Mucosa of descending colon (tissue), 3 donors: ENCODE measurements at regions not wholly inside any gene's neighbourhood (a gene's known extent, or its start where the extent isn't known, plus 50 kb on each side); places are given as distances from the start of the nearest gene placed in this dataset.

Source experiments
- ATAC-seq: fragments of 200-7000 bp; cut with Tn5 transposase; one replicate; pipeline ENCODE4 v1.9.1; 2020; ENCODE audit warnings: mild to moderate bottlenecking, moderate library complexity
- DNase-seq, 3 donors: peaks; one replicate each; pipeline ENCODE4 v3.0.0-alpha.2; 2020
- H3K36me3 ChIP-seq: fragments of 200-600 bp; one replicate; pipeline ENCODE4 v1.8.0; 2021; ENCODE audit warnings: low read depth, mild to moderate bottlenecking
- H3K4me1 ChIP-seq: fragments of 200-600 bp; one replicate; pipeline ENCODE4 v1.8.0; 2021; ENCODE audit warnings: low read depth, mild to moderate bottlenecking
- H3K4me3 ChIP-seq: fragments of 200-600 bp; one replicate; pipeline ENCODE4 v1.8.0; 2021; ENCODE audit warnings: mild to moderate bottlenecking
- H3K9me3 ChIP-seq: fragments of 200-600 bp; one replicate; pipeline ENCODE4 v1.8.0; 2021; ENCODE audit warnings: mild to moderate bottlenecking
- intact Hi-C, 2 donors: fragments of 100-400 bp; cut with DNase I in 1 of 2; cut with micrococcal nuclease in 1 of 2; formaldehyde crosslinking; loops; one replicate each; pipeline versions ENCODE4 v1.11.0 to v1.11.1; 2022; cut with DNase I, micrococcal nuclease
- TF ChIP-seq, protein P1 (sequence below): fragments of 200-600 bp; IDR thresholded peaks from one replicate; pipeline ENCODE4 v1.8.0; 2022; ENCODE audit warnings: antibody characterized with exemption, mild to moderate bottlenecking
- donor health status: DM: no; HTN: no; CAD: no; lungs with moderate emphysema.
- donor health status: DM: no; HTN: no; CAD: no.
- donor health status: DM: no; HTN: yes; CAD: no.

DNA sequence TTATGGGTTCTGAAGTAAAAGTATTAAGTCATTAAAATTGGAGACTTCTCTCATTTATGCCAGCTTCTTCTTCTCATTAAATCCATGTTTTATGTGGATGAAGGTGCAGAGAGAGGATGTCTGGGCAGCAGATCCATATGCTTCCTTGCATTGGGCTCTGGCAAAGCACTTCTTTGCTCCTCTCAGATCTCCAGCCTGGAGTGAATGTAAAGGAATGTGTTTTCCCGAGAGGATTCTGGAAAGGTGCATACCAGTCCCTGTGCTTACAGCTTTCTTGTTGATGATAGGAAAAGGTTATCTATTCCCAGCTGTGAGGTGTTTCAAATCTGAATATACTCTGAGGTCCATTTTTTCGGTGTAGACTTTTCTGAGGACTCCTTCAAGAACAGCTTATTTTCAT, 79.9 kb upstream of the PEX5L start:
- H3K36me3 ChIP-seq, result no peaks in the 10 kb centered on the region
- H3K4me3 ChIP-seq, result no peak overlapping the region
- no peaks in the 10 kb centered on the region for H3K4me1 ChIP-seq
- no peaks in the 10 kb centered on the region for H3K9me3 ChIP-seq
- ATAC-seq, result no peak
- TF ChIP-seq, protein P1, sequence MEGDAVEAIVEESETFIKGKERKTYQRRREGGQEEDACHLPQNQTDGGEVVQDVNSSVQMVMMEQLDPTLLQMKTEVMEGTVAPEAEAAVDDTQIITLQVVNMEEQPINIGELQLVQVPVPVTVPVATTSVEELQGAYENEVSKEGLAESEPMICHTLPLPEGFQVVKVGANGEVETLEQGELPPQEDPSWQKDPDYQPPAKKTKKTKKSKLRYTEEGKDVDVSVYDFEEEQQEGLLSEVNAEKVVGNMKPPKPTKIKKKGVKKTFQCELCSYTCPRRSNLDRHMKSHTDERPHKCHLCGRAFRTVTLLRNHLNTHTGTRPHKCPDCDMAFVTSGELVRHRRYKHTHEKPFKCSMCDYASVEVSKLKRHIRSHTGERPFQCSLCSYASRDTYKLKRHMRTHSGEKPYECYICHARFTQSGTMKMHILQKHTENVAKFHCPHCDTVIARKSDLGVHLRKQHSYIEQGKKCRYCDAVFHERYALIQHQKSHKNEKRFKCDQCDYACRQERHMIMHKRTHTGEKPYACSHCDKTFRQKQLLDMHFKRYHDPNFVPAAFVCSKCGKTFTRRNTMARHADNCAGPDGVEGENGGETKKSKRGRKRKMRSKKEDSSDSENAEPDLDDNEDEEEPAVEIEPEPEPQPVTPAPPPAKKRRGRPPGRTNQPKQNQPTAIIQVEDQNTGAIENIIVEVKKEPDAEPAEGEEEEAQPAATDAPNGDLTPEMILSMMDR, result no peak
- no peak for DNase-seq
- intact Hi-C loops, result no loop called here

- Histone ChIP-seq H3K4me3 (no peak overlapping the region), H3K9me3 (peaks cover 3% of the 10 kb centered on the region), H3K4me1 (no peaks in the 10 kb centered on the region), H3K36me3 (no peaks in the 10 kb centered on the region)
- TF ChIP-seq, protein P1, result no peak
- DNase-seq (no peak), ATAC-seq (no peak)
- intact Hi-C loops, result no loop called here
These were observed 80.8 kb upstream of the PEX5L start for GRCh38 chr3:180117381-180118163.

GRCh38 chr3:180119567-180119966, 82.8 kb upstream of the PEX5L start:
- intact Hi-C loops, result no loop called here
- DNase-seq (no peak), ATAC-seq (no peak)
- TF ChIP-seq, protein P1, result no peak
- H3K36me3 ChIP-seq, result no peaks in the 10 kb centered on the region
- H3K4me1 ChIP-seq, result no peaks in the 10 kb centered on the region
- H3K9me3 ChIP-seq, result peaks cover 3% of the 10 kb centered on the region
- H3K4me3 ChIP-seq, result no peak overlapping the region

GRCh38 chr3:180123928-180124327, 87.2 kb upstream of the PEX5L start:
- TF ChIP-seq, protein P1, result no peak
- intact Hi-C loops, result no loop called here
- Histone ChIP-seq H3K36me3 (no peaks in the 10 kb centered on the region), H3K4me3 (no peak overlapping the region), H3K9me3 (peaks cover 6% of the 10 kb centered on the region), H3K4me1 (no peaks in the 10 kb centered on the region)
- DNase-seq (no peak), ATAC-seq (no peak)

DNA sequence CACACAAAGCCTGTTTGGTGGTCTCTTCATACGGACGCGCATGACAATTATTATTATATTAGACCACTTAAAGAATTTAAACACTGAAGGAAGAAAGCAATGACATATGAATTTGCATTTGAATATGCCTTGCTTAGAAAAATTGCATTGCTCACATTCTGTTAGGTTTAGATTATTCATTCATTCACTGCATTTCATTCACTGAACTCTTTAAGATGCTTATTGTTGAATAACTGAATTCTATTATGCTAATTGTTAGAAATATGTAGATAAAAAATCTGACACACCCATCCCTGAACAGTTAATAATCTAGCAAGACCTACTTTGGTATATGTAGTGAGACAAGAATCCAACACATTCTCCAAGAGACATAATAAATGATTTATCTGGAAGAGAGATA, 94.4 kb upstream of the PEX5L start:
- no peaks in the 10 kb centered on the region for H3K9me3 ChIP-seq
- intact Hi-C loops, result no loop called here
- no peak for ATAC-seq
- no peaks in the 10 kb centered on the region for H3K4me1 ChIP-seq
- no peak overlapping the region for H3K4me3 ChIP-seq
- TF ChIP-seq, protein P1, result no peak
- no peaks in the 10 kb centered on the region for H3K36me3 ChIP-seq
- DNase-seq, result no peak
